ENCODE measurements at regions not wholly inside any gene's neighbourhood (a gene's known extent, or its start where the extent isn't known, plus 50 kb on each side); places are given as distances from the start of the nearest gene placed in this dataset.

- TF ChIP-seq POLR2A (IDR thresholded peaks at IDR 0.05) (no peak), CTCF (IDR thresholded peaks at IDR 0.05) (no peak), POLR2AphosphoS5 (IDR thresholded peaks at IDR 0.05) (no peak)
Observed at GRCh38 chr4:130044788-130045531, 949.0 kb downstream of the C4orf33 start.
